LNCaP clone FGC (cell line): ENCODE measurements at regions not wholly inside any gene's neighbourhood (a gene's known extent, or its start where the extent isn't known, plus 50 kb on each side); places are given as distances from the start of the nearest gene placed in this dataset.

Source experiments
- DNase-seq: peaks from one replicate; pipeline ENCODE4 v3.0.0-alpha.2; 2011; ENCODE audit warnings: low read depth
- H3K4me3 ChIP-seq: 2 replicates; pipeline ENCODE4 v1.5.1; 2011; ENCODE audit warnings: mild to moderate bottlenecking, low read depth, low read length, control low read depth
- TF ChIP-seq, protein P1 (sequence below): IDR thresholded peaks from 2 replicates; pipeline ENCODE4 v1.5.1; 2012; ENCODE audit warnings: mild to moderate bottlenecking; ENCODE audit not compliant: control insufficient read depth, insufficient read depth; ENCODE audit errors: extremely low read depth

- no peak for DNase-seq
- TF ChIP-seq, protein P1, sequence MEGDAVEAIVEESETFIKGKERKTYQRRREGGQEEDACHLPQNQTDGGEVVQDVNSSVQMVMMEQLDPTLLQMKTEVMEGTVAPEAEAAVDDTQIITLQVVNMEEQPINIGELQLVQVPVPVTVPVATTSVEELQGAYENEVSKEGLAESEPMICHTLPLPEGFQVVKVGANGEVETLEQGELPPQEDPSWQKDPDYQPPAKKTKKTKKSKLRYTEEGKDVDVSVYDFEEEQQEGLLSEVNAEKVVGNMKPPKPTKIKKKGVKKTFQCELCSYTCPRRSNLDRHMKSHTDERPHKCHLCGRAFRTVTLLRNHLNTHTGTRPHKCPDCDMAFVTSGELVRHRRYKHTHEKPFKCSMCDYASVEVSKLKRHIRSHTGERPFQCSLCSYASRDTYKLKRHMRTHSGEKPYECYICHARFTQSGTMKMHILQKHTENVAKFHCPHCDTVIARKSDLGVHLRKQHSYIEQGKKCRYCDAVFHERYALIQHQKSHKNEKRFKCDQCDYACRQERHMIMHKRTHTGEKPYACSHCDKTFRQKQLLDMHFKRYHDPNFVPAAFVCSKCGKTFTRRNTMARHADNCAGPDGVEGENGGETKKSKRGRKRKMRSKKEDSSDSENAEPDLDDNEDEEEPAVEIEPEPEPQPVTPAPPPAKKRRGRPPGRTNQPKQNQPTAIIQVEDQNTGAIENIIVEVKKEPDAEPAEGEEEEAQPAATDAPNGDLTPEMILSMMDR: no peak
- H3K4me3 ChIP-seq: no peak overlapping the region
These were observed 722.6 kb upstream of the TENM4 start for GRCh38 chr11:80163441-80163840.

DNA sequence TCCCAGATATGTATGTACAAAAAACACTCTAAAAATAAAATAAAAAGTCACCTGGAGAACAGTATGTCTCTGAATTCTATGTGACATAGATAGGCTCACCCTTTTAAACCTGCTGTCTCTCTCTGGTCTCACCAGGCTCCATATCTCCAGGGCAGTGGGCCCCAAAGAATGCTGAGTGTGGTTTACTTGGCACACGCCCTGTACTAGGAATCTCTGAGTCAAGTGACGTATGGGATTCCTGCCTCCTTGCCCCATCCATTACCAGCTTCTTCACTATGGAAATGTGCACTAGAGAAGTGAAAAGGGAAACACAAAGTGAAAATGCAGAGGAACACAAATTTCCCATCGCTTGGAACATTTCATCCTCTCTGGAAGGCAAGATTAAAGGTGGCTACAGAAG lies 722.2 kb upstream of the TENM4 start:
- DNase-seq: no peak

DNA sequence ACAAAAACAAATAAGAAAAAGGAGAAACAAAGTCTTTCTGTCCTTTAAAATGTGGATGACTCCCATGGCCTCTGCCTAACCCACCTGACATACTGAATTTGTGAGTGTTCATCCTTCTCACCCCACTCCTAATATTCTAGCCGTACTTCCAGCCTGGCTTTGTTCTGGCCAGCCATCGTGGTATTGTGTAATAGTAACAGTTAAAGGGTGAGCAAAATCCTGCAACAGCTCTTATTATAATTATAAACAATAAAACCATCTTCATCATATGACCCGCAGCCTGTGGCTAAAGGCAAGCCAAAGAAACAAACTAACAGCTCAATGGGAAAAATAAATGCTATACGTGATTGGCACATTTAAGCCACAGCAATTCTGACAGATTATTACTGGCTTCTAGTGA lies 721.6 kb upstream of the TENM4 start:
- DNase-seq: no peak
- TF ChIP-seq, protein P1: no peak
- no peak overlapping the region for H3K4me3 ChIP-seq

More for the DNA sequence above, 722.2 kb upstream of the TENM4 start:
- no peak overlapping the region for H3K4me3 ChIP-seq
- TF ChIP-seq, protein P1: no peak

DNA sequence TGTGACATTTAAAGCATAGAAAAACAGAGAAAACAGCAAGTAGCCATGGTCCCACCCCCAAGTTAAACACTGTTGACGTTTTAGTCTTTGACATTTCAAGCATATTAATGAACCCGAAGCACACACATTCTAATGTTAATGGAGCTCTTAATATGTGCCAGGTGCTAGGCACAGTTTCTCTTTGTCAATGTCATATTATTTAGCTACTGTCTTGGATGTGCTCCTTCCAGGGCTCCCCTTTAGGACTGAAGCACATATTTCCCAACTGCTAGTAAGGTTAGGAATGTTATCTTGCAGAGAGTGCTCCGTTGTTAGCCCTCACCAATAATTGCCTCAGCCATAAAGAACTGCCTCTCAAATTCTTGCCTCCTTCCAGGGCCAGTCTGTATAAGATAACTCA lies 716.6 kb upstream of the TENM4 start:
- DNase-seq: no peak
- TF ChIP-seq, protein P1: no peak
- no peak overlapping the region for H3K4me3 ChIP-seq

DNA sequence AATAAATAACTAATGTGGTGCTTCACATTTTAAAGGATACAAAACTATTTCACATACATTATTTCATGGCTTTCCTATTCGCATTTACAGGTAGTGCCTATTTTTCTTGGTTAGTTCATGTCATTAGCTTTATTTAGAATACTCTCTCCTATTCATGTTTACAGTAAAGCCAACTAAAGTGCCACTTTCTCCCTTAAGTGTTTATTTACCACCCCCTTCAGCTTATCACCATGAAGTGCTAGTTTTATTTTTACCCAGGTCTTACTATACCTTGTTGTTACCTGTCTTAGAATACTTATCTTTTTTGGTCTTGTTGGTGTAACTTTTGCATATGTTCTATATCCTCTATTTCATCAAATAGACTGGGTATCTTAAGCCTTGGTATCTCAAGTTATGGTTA lies 715.2 kb upstream of the TENM4 start:
- TF ChIP-seq, protein P1: no peak
- no peak for DNase-seq
- H3K4me3 ChIP-seq: no peak overlapping the region

- no peak for DNase-seq
- TF ChIP-seq, protein P1: peak; percentile 52; the same call in 1 of the 2 replicates
- H3K4me3 ChIP-seq: no peak overlapping the region
These were observed 714.7 kb upstream of the TENM4 start for GRCh38 chr11:80155412-80156017.

DNA sequence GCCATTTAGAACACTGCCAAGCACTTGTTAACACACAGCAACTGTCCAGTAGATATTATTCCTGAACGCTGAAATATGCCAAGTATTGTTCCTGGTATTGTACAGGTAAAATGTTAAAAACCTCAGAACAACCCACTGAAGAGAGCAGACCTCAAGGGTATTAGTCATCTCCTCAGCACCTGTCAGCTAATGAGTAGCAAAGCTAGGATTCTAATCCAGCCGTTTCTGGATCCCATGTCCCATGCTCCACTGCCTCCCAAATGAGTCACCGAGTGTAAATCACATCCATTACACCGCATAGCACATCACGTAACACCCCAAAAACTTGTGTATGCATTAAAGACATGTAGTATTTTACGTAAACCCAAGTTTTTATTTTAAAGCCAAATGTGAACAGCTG lies 705.4 kb upstream of the TENM4 start:
- H3K4me3 ChIP-seq: no peak overlapping the region
- no peak for DNase-seq
- TF ChIP-seq, protein P1: no peak
